NCI-H146 (cell line): ENCODE measurements at regions not wholly inside any gene's neighbourhood (a gene's known extent, or its start where the extent isn't known, plus 50 kb on each side); places are given as distances from the start of the nearest gene placed in this dataset.

Experiments used
- DNase-seq: peaks from one replicate; lab custom pipeline; 2025; lab: John Stamatoyannopoulos, UW

- no peak for DNase-seq
Measured at GRCh38 chrX:39809331-39809730, 288.4 kb downstream of the BCOR start.

- no peak for DNase-seq
Measured at GRCh38 chrX:39810901-39811300, 286.9 kb downstream of the BCOR start.

DNA sequence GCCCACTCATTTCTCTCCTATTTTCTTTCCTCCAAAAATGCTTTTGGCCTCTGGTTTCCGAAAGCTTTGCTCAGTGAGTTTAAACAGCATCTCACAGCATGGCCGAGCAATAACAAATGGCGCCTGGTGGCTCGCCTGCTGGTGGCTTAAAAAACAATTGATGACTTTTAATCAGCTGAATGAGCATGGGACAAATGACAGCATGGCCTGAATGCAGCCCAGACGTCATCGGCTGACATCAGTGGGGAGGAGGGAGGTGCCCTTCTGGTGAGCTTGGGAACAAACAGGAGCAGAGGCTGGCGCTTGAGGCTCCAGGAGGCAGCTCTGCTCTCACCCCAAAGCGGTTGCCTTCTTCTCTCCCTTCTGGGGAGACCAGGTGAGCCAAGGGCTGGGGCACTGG lies 286.4 kb downstream of the BCOR start:
- DNase-seq = peak; percentile 58

DNA sequence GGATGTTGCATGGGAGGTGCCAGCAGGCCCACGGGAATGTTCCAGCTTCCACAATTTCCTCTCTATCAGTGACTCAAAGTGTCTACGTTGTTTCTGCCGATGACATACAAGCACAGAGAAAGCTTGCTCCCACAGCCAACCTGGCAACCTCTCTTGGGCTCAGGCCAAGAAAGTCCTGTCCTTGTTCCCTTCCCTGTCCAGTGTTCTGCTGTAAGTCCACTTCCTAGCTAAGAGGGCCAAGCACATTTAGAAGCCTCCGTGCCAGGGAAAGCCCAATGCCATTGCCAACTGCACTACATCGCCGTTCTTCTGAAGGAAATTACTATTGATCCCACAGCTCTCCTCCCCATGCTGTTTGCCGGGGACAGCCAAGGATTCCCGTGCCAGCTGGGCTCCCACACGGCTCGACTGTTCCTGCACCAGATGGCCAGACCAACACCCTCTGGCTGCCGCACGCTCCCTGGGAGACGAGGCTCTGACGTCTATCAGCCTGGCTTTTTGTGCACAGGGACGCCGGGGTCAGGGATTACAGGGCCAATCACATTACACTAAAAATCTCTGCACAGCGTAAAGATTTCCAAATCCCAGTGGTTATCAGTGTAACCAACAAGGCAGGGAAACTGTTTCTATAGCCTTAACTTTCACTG lies 284.0 kb downstream of the BCOR start:
- DNase-seq = peak; percentile 26

DNA sequence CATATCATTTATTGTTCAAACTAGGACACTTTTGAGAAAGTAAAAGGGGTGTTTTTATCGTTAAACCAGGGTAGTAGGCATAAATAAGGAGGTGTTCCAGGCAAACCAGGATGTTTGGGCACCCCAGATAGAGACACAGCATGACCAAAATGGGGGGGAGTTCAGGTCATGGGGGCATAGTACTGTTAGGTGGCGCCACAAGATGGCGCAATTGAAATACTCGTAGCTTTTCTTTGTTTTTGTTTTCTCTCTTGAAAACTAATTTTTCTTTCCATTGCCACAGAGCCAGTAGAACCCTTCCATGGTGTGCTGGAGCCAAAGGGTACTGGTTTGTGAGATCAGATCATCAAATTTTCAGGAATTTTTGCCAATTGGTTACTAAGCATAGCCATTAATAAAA lies 283.4 kb downstream of the BCOR start:
- no peak for DNase-seq

GRCh38 chrX:39815631-39816030 lies 282.1 kb downstream of the BCOR start:
- no peak for DNase-seq

DNA sequence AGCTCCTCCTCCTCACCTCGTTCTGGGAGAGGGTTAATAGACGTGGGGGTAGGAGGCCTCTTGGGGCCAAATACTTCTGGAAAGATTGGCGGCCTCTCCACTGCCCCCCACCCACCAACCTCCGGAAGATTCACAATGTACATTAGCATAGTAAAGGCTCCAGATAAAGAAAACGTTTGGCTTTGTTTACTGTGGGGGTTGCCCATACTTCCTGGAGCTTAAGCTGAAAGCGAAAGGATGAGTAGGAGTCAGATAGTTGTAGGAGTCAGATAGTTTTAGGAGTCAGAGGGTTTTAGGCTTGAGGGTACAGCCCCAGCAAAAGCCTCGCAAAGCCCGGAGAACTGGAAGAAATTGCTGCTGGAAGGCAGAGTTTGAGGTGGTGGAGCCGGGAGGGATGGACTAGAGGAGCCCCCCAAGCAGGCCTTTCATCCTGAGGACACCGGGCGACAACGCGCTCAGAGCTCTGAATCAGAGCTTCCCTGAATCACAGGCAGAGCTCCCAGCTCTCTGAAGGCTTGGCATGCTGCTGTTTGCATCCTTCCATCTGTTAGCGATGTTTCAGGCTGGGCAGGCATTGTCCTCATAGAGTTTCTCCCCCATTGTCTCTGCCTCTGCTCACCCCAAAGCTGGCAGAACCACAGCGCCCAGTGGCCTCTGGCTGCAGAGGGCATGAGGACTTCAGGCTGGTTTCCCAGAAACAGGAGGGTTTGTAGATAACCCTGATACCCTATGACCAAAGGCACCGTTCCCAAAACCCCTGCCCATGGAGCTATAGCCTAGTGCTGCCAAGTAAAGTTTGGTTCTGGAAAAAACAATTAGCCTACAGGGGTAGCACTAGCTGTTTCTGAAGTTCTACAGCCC lies 280.7 kb downstream of the BCOR start:
- peak; percentile 15 for DNase-seq

GRCh38 chrX:39817754-39818470 lies 279.8 kb downstream of the BCOR start:
- DNase-seq = no peak

DNA sequence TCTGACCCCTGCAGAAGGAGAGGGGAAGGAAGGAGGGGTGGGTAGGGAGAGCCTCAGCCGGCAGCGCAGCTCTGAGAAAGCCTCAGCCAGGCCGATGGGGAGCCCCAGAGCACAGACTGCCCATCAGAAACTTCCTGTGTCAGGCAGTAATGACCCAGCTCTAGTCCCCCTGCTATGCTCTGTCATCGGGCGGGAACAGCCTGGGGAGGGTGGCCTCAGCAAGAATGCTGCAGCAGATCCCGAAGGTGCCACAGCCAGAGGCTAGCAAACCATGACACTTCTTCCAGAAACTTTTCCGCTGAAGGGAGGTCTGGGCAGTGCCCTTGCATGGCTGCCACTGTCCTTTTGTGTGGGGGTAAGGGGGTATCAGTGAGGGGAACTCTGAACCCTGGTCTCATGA lies 279.0 kb downstream of the BCOR start:
- DNase-seq = no peak

GRCh38 chrX:39819921-39820849 lies 277.6 kb downstream of the BCOR start:
- no peak for DNase-seq

GRCh38 chrX:39820938-39821708 lies 276.6 kb downstream of the BCOR start:
- DNase-seq = peak; percentile 81

DNA sequence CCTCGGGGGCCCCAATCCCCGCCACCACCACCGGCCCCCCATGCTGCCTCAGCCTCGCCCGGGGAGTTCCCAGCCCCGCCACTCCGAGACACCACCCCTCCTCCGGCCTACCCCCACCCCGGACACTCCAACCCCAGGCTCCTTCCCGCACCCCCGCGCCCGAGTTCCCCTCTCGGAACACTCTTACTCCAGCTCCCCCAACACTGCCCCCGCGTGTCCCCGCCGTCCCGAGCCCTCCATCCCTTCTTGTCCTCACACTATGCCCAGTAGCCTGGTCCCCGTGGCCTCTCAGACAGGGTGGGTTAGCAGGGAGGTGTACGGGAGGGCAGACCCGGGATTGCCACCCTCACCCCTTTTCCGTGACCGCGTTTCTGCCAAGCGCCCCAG lies 276.1 kb downstream of the BCOR start:
- DNase-seq = no peak

- DNase-seq = no peak
Measured at GRCh38 chrX:39822133-39822748, 275.5 kb downstream of the BCOR start.

- DNase-seq = no peak
Measured at GRCh38 chrX:39823424-39823823, 274.3 kb downstream of the BCOR start.

GRCh38 chrX:39823854-39824253 lies 273.9 kb downstream of the BCOR start:
- no peak for DNase-seq

DNA sequence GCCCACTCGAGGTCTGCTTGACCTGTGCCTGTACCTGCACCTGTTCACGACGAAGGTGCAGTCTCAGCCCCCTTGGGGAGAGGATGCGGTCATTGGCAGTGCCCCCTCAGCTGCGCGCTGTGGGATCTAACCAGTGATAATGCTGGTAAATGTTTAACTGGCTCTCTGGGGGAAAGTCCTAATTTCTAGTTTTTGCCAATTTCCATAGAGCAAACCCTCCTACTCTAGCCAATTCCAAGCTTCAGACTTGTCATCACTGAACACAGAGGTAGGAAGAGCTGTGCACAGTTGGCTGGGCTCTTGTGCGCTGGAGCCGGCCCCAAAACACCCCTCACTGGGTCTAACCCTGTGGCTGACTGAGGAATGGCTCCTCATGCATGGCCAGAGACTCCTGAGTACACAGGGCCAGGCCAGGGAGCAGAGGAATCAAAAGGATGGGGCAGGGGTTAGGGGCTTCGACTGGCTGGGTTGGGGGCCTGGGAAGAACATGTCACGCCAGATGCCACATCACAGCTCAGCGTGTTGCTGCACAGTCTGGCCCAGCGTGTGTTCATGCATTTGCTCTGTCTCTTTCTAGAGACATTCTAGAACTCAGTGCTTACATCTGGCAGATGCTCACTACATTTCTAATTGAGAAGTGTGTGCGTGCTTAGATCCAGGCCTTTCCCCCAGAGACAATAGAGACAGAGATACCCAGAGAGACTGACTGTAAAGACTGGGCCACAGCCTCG lies 270.8 kb downstream of the BCOR start:
- no peak for DNase-seq

DNA sequence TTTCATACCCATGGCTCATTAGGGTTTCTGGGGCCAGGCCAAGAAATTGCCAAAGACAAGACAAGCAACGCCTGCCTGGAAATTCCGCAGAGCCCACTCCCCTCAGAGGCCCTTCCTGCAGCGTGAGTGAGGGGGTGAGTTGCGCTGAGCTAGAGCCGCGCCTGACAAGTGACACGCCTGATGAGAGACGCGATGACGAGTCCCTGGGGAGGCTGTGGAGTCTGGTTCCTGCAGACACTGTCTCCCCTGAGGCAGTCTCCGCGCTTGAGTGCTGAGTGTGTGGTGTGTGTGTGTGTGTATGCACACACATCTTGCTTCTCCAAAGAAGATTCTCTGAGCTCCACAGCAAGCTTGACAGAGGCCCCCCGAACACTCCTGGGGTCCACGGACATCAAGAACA lies 269.8 kb downstream of the BCOR start:
- no peak for DNase-seq

- no peak for DNase-seq
Measured at GRCh38 chrX:39828971-39829370, 268.8 kb downstream of the BCOR start.

GRCh38 chrX:39829965-39830364 lies 267.8 kb downstream of the BCOR start:
- no peak for DNase-seq

- no peak for DNase-seq
Measured at GRCh38 chrX:39830414-39830813, 267.3 kb downstream of the BCOR start.
